GM18873 (cell line): ENCODE measurements at regions not wholly inside any gene's neighbourhood (a gene's known extent, or its start where the extent isn't known, plus 50 kb on each side); places are given as distances from the start of the nearest gene placed in this dataset.
"Not testable (repeated sequence)": the region's sequence is repeated elsewhere in the genome, so short reads cannot be mapped to it uniquely, and the experiment has no call there.

Experiments used
- ATAC-seq: cut with Tn5 transposase; IDR thresholded peaks from one replicate; pipeline ENCODE4 v1.9.1; 2021; ENCODE audit warnings: mild to moderate bottlenecking, moderate library complexity, moderate number of reproducible peaks; ENCODE audit not compliant: unreplicated experiment, low FRiP score

- no peak for ATAC-seq
Observed at GRCh38 chr10:16231176-16231575, 205.6 kb upstream of the PTER start.

- no peak for ATAC-seq
Observed at GRCh38 chr10:16231734-16232435, 204.9 kb upstream of the PTER start.

- no peak for ATAC-seq
Observed at GRCh38 chr10:16232441-16232840, 204.4 kb upstream of the PTER start.

- ATAC-seq: no peak
Observed at GRCh38 chr10:16234916-16235315, 201.9 kb upstream of the PTER start.

- ATAC-seq: no peak
Observed at GRCh38 chr10:16242446-16242845, 194.4 kb upstream of the PTER start.

- no peak for ATAC-seq
Observed at GRCh38 chr10:16242859-16243613, 193.8 kb upstream of the PTER start.

GRCh38 chr10:16250136-16250535 lies 186.7 kb upstream of the PTER start:
- not testable (repeated sequence) for ATAC-seq

GRCh38 chr10:16256336-16256735 lies 180.5 kb upstream of the PTER start:
- no peak for ATAC-seq

- ATAC-seq: no peak
Observed at GRCh38 chr10:16258291-16259040, 178.3 kb upstream of the PTER start.

GRCh38 chr10:16259726-16260125 lies 177.1 kb upstream of the PTER start:
- ATAC-seq: no peak

GRCh38 chr10:16260388-16260787 lies 176.4 kb upstream of the PTER start:
- no peak for ATAC-seq

GRCh38 chr10:16271571-16271970 lies 165.2 kb upstream of the PTER start:
- ATAC-seq: no peak

GRCh38 chr10:16274911-16275310 lies 161.9 kb upstream of the PTER start:
- no peak for ATAC-seq

- ATAC-seq: no peak
Observed at GRCh38 chr10:16280595-16280994, 156.2 kb upstream of the PTER start.

GRCh38 chr10:16292366-16292765 lies 144.4 kb upstream of the PTER start:
- ATAC-seq: no peak

GRCh38 chr10:16297069-16297468 lies 139.7 kb upstream of the PTER start:
- no peak for ATAC-seq

- no peak for ATAC-seq
Observed at GRCh38 chr10:16297642-16298041, 139.2 kb upstream of the PTER start.

- ATAC-seq: no peak
Observed at GRCh38 chr10:16304311-16304710, 132.5 kb upstream of the PTER start.

GRCh38 chr10:16310440-16310839 lies 126.4 kb upstream of the PTER start:
- ATAC-seq: no peak

GRCh38 chr10:16314259-16314658 lies 122.6 kb upstream of the PTER start:
- no peak for ATAC-seq

GRCh38 chr10:16316733-16317390 lies 119.9 kb upstream of the PTER start:
- no peak for ATAC-seq
